ENCODE measurements at regions not wholly inside any gene's neighbourhood (a gene's known extent, or its start where the extent isn't known, plus 50 kb on each side); places are given as distances from the start of the nearest gene placed in this dataset.

DNA sequence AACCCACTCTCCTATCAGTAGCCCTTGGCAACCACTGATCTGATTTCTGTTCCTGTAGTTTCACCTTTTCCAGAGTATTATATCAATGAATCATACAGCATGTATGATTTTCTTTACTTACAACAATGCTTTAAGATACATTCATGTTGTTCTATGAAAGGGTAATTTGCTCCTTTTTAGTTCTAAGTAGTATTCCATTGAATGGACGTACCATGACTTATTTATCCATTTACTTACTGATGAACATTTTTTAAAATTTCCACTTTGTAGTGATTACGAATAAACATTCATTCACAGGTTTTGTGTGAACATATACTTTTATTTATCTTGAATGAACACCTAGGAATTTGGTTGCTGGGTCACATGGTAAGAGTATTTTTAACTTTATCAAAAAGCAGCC lies 620.8 kb downstream of the HTR1A start:
- TF ChIP-seq, protein P1, sequence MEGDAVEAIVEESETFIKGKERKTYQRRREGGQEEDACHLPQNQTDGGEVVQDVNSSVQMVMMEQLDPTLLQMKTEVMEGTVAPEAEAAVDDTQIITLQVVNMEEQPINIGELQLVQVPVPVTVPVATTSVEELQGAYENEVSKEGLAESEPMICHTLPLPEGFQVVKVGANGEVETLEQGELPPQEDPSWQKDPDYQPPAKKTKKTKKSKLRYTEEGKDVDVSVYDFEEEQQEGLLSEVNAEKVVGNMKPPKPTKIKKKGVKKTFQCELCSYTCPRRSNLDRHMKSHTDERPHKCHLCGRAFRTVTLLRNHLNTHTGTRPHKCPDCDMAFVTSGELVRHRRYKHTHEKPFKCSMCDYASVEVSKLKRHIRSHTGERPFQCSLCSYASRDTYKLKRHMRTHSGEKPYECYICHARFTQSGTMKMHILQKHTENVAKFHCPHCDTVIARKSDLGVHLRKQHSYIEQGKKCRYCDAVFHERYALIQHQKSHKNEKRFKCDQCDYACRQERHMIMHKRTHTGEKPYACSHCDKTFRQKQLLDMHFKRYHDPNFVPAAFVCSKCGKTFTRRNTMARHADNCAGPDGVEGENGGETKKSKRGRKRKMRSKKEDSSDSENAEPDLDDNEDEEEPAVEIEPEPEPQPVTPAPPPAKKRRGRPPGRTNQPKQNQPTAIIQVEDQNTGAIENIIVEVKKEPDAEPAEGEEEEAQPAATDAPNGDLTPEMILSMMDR (IDR thresholded peaks at IDR 0.05; ENCODE audit: partially characterized antibody, unreplicated experiment) = no peak
- no peak overlapping the region for H3K4me3 Mint-ChIP-seq (ENCODE audit: unreplicated experiment)
- no peaks in the 10 kb centered on the region for H3K4me1 Mint-ChIP-seq (ENCODE audit: low read depth, unreplicated experiment)
- no peaks in the 10 kb centered on the region for H3K9me3 Mint-ChIP-seq (ENCODE audit: unreplicated experiment)
- H3K36me3 Mint-ChIP-seq (ENCODE audit: unreplicated experiment) = no peaks in the 10 kb centered on the region
- no peak for DNase-seq
- no peak overlapping the region for H3K27ac Mint-ChIP-seq (ENCODE audit: unreplicated experiment)
- no peaks in the 10 kb centered on the region for H3K27me3 Mint-ChIP-seq (ENCODE audit: unreplicated experiment)

DNA sequence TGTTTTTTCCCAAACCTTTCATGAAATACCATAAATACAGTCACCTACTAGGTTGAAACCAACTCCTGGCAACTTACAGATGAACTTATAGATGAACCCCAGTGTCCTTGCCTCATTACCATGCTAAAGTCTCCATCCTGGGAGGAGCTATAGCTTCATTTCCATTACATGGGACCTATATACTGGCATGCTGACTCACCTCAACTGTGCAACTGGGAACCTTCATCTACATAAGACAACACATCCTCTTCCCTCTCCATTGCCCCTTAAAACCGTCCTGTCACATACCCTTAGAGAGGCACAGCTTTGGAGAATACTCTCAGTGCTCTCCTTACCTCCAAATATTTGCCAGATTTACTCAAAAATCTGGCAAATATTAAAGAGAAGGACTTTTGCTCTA lies 638.3 kb downstream of the HTR1A start:
- no peak overlapping the region for H3K4me3 Mint-ChIP-seq (ENCODE audit: unreplicated experiment)
- no peaks in the 10 kb centered on the region for H3K9me3 Mint-ChIP-seq (ENCODE audit: unreplicated experiment)
- no peak for DNase-seq
- no peaks in the 10 kb centered on the region for H3K4me1 Mint-ChIP-seq (ENCODE audit: low read depth, unreplicated experiment)
- H3K36me3 Mint-ChIP-seq (ENCODE audit: unreplicated experiment) = no peaks in the 10 kb centered on the region
- H3K27me3 Mint-ChIP-seq (ENCODE audit: unreplicated experiment) = no peaks in the 10 kb centered on the region
- no peak overlapping the region for H3K27ac Mint-ChIP-seq (ENCODE audit: unreplicated experiment)
- TF ChIP-seq, protein P1 (IDR thresholded peaks at IDR 0.05; ENCODE audit: partially characterized antibody, unreplicated experiment) = no peak

DNA sequence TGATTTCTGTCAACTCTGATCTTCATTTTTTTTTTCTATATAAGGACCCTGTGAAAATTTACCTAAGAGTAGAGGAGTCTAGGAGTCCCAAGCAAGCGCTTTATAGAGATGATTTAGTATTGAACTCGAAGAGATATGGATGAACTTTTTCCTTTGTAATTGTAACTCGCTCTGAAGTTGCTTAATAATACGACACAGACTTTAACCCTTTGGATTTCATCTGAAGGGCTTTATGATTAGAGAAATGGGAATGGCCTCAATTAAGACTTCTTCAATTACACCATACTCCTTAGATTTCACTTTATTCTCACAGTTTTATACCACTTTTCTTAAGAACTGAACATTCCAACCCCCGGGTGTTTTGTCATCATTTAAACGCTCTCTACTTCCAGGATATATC lies 647.7 kb downstream of the HTR1A start:
- Mint-ChIP-seq H3K4me3 (ENCODE audit: unreplicated experiment) (no peak overlapping the region), H3K36me3 (ENCODE audit: unreplicated experiment) (no peaks in the 10 kb centered on the region), H3K27me3 (ENCODE audit: unreplicated experiment) (no peaks in the 10 kb centered on the region), H3K4me1 (ENCODE audit: low read depth, unreplicated experiment) (no peaks in the 10 kb centered on the region), H3K9me3 (ENCODE audit: unreplicated experiment) (no peaks in the 10 kb centered on the region), H3K27ac (ENCODE audit: unreplicated experiment) (no peak overlapping the region)
- no peak for DNase-seq
- TF ChIP-seq, protein P1 (IDR thresholded peaks at IDR 0.05; ENCODE audit: partially characterized antibody, unreplicated experiment) = no peak

DNA sequence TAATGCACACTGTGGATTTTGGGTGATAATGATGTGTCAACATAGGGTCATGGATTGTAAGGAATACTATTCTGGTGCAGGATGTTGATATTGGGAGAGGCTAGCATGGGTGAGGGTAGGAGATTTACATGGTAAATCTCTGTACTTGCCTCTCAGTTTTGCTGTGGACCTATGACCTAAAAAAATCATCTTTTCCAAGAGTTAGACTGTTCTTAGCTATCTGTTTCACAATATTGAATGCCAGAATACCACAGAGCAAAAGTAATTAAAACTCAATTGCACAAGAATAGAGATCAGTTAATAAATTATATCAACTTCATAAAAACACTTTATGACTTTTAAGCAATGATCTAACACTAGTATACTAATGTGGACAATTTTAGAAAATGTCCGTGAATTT lies 651.6 kb downstream of the HTR1A start:
- no peaks in the 10 kb centered on the region for H3K4me1 Mint-ChIP-seq (ENCODE audit: low read depth, unreplicated experiment)
- no peaks in the 10 kb centered on the region for H3K27me3 Mint-ChIP-seq (ENCODE audit: unreplicated experiment)
- H3K4me3 Mint-ChIP-seq (ENCODE audit: unreplicated experiment) = no peak overlapping the region
- H3K9me3 Mint-ChIP-seq (ENCODE audit: unreplicated experiment) = no peaks in the 10 kb centered on the region
- TF ChIP-seq, protein P1 (IDR thresholded peaks at IDR 0.05; ENCODE audit: partially characterized antibody, unreplicated experiment) = no peak
- DNase-seq = no peak
- H3K27ac Mint-ChIP-seq (ENCODE audit: unreplicated experiment) = no peak overlapping the region
- H3K36me3 Mint-ChIP-seq (ENCODE audit: unreplicated experiment) = no peaks in the 10 kb centered on the region

DNA sequence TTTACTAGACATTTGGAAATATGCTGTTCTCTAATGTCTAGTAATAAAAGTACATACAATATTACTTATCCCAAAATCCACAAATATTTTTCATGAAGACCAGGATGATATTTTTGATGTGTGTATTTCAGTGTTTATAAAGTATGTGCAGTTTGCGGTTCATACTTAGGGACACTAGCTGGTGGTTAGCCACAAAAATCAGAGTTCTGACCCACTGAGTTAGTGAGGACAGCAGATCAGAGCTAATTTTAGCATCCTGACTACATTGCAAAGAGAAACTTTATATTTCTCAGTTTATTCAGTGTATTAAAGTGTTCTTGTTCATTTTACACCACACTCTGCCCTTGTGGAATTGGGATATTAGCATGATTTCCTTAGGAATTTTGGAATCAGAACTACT lies 655.3 kb downstream of the HTR1A start:
- Mint-ChIP-seq H3K27me3 (ENCODE audit: unreplicated experiment) (no peaks in the 10 kb centered on the region), H3K4me3 (ENCODE audit: unreplicated experiment) (no peak overlapping the region), H3K4me1 (ENCODE audit: low read depth, unreplicated experiment) (no peaks in the 10 kb centered on the region), H3K36me3 (ENCODE audit: unreplicated experiment) (no peaks in the 10 kb centered on the region), H3K9me3 (ENCODE audit: unreplicated experiment) (no peaks in the 10 kb centered on the region), H3K27ac (ENCODE audit: unreplicated experiment) (no peak overlapping the region)
- DNase-seq = no peak
- TF ChIP-seq, protein P1 (IDR thresholded peaks at IDR 0.05; ENCODE audit: partially characterized antibody, unreplicated experiment) = no peak

All from glutamatergic neuron (in vitro differentiated cells).